ENCODE measurements at regions not wholly inside any gene's neighbourhood (a gene's known extent, or its start where the extent isn't known, plus 50 kb on each side); places are given as distances from the start of the nearest gene placed in this dataset.

GRCh38 chr10:30775779-30776591, 146.4 kb upstream of the LYZL2 start:
- TF ChIP-seq FOXK2 (IDR thresholded peaks at IDR 0.05) (no peak), FOXA1 (IDR thresholded peaks at IDR 0.05) (no peak), L3MBTL2 (conservative IDR thresholded peaks at IDR 0.05) (no peak), SUZ12 (IDR thresholded peaks at IDR 0.05) (no peak), HDGF (IDR thresholded peaks at IDR 0.05; ENCODE audit: borderline replicate concordance) (no peak), BHLHE40 (IDR thresholded peaks at IDR 0.05; ENCODE audit: borderline replicate concordance) (no peak), SP1 (IDR thresholded peaks at IDR 0.05) (no peak), LEF1 (IDR thresholded peaks at IDR 0.05; ENCODE audit: borderline replicate concordance) (no peak), ARNT (IDR thresholded peaks at IDR 0.05) (no peak), TARDBP (IDR thresholded peaks at IDR 0.05) (no peak), FOXM1 (IDR thresholded peaks at IDR 0.05; ENCODE audit: borderline replicate concordance) (no peak), ELF4 (IDR thresholded peaks at IDR 0.05) (no peak), ZNF384 (IDR thresholded peaks at IDR 0.05) (no peak)
